HEK293 (cell line): ENCODE measurements at regions not wholly inside any gene's neighbourhood (a gene's known extent, or its start where the extent isn't known, plus 50 kb on each side); places are given as distances from the start of the nearest gene placed in this dataset.

Experiments
- CTCF ChIP-seq: fragments of 450-650 bp; formaldehyde crosslinking; IDR thresholded peaks from 2 replicates; pipeline ENCODE4 v1.5.1; 2016; ENCODE audit warnings: missing biosample characterization, missing genetic modification characterization
- PRDM4 ChIP-seq: fragments of 450-650 bp; formaldehyde crosslinking; IDR thresholded peaks from 2 replicates; pipeline ENCODE4 v1.5.1; 2017; ENCODE audit warnings: missing biosample characterization, missing genetic modification characterization
- REST ChIP-seq: fragments of 450-650 bp; formaldehyde crosslinking; IDR thresholded peaks from 2 replicates; pipeline ENCODE4 v1.5.1; 2016; ENCODE audit warnings: missing biosample characterization, missing genetic modification characterization
- ZNF248 ChIP-seq: fragments of 450-650 bp; formaldehyde crosslinking; IDR thresholded peaks from 2 replicates; pipeline ENCODE4 v1.5.1; 2017; ENCODE audit warnings: missing biosample characterization, missing genetic modification characterization
- ZNF274 ChIP-seq, 2 experiments: fragments of 200-500 bp in 1 of 2; fragments of 450-650 bp in 1 of 2; sonication (Bioruptor generic) in 1 of 2; formaldehyde crosslinking in 1 of 2; IDR thresholded peaks; 2 replicates each; pipeline versions ENCODE4 v1.5.1 to v1.6.1; 2014 to 2016; ENCODE audit warnings: borderline replicate concordance in 1 of 2, inconsistent platforms in 1 of 2, low read length in 1 of 2, missing biosample characterization in 1 of 2, missing genetic modification characterization in 1 of 2
- ZNF558 ChIP-seq: fragments of 450-650 bp; formaldehyde crosslinking; IDR thresholded peaks from 2 replicates; pipeline ENCODE4 v1.5.1; 2016; ENCODE audit warnings: missing biosample characterization, missing genetic modification characterization
- ZNF580 ChIP-seq: fragments of 450-650 bp; formaldehyde crosslinking; IDR thresholded peaks from 2 replicates; pipeline ENCODE4 v1.5.1; 2016; ENCODE audit warnings: missing biosample characterization, missing genetic modification characterization
- ZSCAN23 ChIP-seq: fragments of 450-650 bp; formaldehyde crosslinking; IDR thresholded peaks from 2 replicates; pipeline ENCODE4 v1.5.1; 2016; ENCODE audit warnings: missing biosample characterization, missing genetic modification characterization

GRCh38 chr17:70810609-70811008 lies 641.3 kb downstream of the KCNJ2 start:
- TF ChIP-seq CTCF (tag by site-specific recombination) (no peak), ZNF248 (no peak), ZNF558 (no peak), PRDM4 (tag by site-specific recombination) (no peak), REST (tag by site-specific recombination) (no peak), ZSCAN23 (tag by site-specific recombination) (no peak), ZNF274 (IDR thresholded peaks at IDR 0.05; ENCODE audit: low read length) (no peak), ZNF274 (tag by site-specific recombination; IDR thresholded peaks at IDR 0.05; ENCODE audit: borderline replicate concordance) (no peak), ZNF580 (no peak)
